ENCODE measurements at regions not wholly inside any gene's neighbourhood (a gene's known extent, or its start where the extent isn't known, plus 50 kb on each side); places are given as distances from the start of the nearest gene placed in this dataset.
"Not testable (repeated sequence)": the region's sequence is repeated elsewhere in the genome, so short reads cannot be mapped to it uniquely, and the experiment has no call there.

DNA sequence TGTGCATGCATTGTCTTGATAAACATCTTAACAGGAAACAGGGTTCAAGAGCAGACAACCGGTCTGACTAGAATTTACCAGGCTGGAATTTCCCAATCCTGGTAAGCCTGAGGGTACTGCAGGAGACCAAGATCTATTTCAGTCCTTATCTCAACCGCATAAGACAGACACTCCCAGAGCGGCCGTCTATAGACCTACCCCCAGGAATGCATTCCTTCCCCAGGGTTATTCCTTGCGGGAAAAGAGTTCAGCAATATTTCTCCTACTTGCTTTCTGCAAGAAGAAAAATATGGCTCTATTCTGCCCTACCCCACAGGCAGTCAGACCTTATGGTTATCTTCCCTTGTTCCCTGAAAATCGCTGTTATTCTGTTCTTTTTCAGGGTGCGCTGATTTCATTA is 65.1 kb upstream of the CAPZB start:
- H3K4me2 ChIP-seq; H2AFZ ChIP-seq (ENCODE audit: low read depth); H3K27me3 ChIP-seq (ENCODE audit: insufficient read depth); H3K4me3 ChIP-seq (ENCODE audit: low read depth in 2 of 2, low read length in 1 of 2); H4K20me1 ChIP-seq (ENCODE audit: insufficient read depth); CTCF ChIA-PET; H3K9me3 ChIP-seq; DNase-seq; H3F3A ChIP-seq (replicated peaks; ENCODE audit: insufficient read depth); POLR2A ChIA-PET; H3K79me2 ChIP-seq (ENCODE audit: insufficient read depth); H3K27ac ChIP-seq (ENCODE audit: low read depth in 2 of 2, low read length in 1 of 2); H3K9me2 ChIP-seq; H3K9ac ChIP-seq; H3K4me1 ChIP-seq (ENCODE audit: control insufficient read depth in 1 of 2, insufficient read depth in 2 of 2, low read depth in 1 of 2, low read length in 1 of 2); H3K36me3 ChIP-seq (replicated peaks in 1 of 2; ENCODE audit: control insufficient read depth in 1 of 2, insufficient read depth in 2 of 2, low read length in 1 of 2): not testable (repeated sequence)
- WGBS (ENCODE audit: low lambda C conversion rate), result 33% methylated on average over 7 of the region's 7 CpGs

DNA sequence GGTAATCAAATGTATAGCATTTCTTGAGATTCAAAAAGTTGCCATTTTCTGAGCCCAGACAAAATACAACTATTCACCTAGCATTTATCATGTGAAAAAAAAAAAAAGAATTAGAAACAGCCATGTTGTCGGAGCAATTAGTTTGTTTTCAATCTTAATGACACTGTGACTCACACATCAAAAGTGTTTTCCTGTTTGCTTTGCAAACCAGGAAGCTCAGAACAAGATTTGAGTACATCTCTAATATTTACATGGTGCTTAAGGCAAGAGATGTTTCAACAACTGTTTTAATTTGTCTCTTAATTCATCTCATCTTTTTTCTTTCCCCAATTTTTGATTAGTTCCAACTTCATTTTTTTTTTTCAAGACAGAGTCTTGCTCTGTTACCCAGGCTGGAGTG is 62.5 kb upstream of the CAPZB start:
- 67% methylated on average over 1 of the region's 1 CpG for WGBS (ENCODE audit: low lambda C conversion rate)
- DNase-seq, result no peak
- Histone ChIP-seq H2AFZ (ENCODE audit: low read depth) (no peak overlapping the region), H3F3A (replicated peaks; ENCODE audit: insufficient read depth) (no peaks in the 10 kb centered on the region), H3K4me1 (ENCODE audit: control insufficient read depth in 1 of 2, insufficient read depth in 2 of 2, low read depth in 1 of 2, low read length in 1 of 2) (no peaks in the 10 kb centered on the region; a peak in 1 of 4 replicates), H3K36me3 (replicated peaks in 1 of 2; ENCODE audit: control insufficient read depth in 1 of 2, insufficient read depth in 2 of 2, low read length in 1 of 2) (no peaks in the 10 kb centered on the region), H4K20me1 (ENCODE audit: insufficient read depth) (no peaks in the 10 kb centered on the region), H3K4me3 (ENCODE audit: low read depth in 2 of 2, low read length in 1 of 2) (no peak overlapping the region), H3K27me3 (ENCODE audit: insufficient read depth) (no peaks in the 10 kb centered on the region), H3K79me2 (ENCODE audit: insufficient read depth) (no peaks in the 10 kb centered on the region), H3K9me2 (no peaks in the 10 kb centered on the region), H3K9ac (no peak overlapping the region), H3K9me3 (no peaks in the 10 kb centered on the region), H3K27ac (ENCODE audit: low read depth in 2 of 2, low read length in 1 of 2) (no peak overlapping the region), H3K4me2 (no peak overlapping the region)
- CTCF ChIA-PET, result interaction anchor here (1.0 kb wide), 1 partner anchor 41 kb away, joined by 3 read pairs; no protein-coding TSS in a partner anchor
- POLR2A ChIA-PET, result no interaction called here
- TF ChIP-seq FOXM1 (IDR thresholded peaks at IDR 0.05; ENCODE audit: low read depth) (no peak), YY1 (IDR thresholded peaks at IDR 0.05; ENCODE audit: low read depth) (no peak), SMC3 (IDR thresholded peaks at IDR 0.05; ENCODE audit: low read depth, low read length) (no peak), RCOR1 (IDR thresholded peaks at IDR 0.05; ENCODE audit: low read length) (no peak), NFIC (IDR thresholded peaks at IDR 0.05; ENCODE audit: borderline replicate concordance) (no peak), SIN3A (IDR thresholded peaks at IDR 0.05; ENCODE audit: borderline replicate concordance, low read depth, low read length) (no peak), FOXJ3 (CRISPR knock-in tag; IDR thresholded peaks at IDR 0.05) (no peak), MXI1 (IDR thresholded peaks at IDR 0.05; ENCODE audit: low read depth, low read length) (no peak), ELF1 (IDR thresholded peaks at IDR 0.05) (no peak), RFX5 (IDR thresholded peaks at IDR 0.05; ENCODE audit: low read length) (no peak), JUND (IDR thresholded peaks at IDR 0.05) (no peak), EZH2phosphoT487 (IDR thresholded peaks at IDR 0.05; ENCODE audit: borderline replicate concordance, low read depth) (no peak), EP300 (IDR thresholded peaks at IDR 0.05; ENCODE audit: borderline replicate concordance in 1 of 2, low read depth in 1 of 2, low read length in 1 of 2) (no peak), GATA2 (CRISPR knock-in tag; IDR thresholded peaks at IDR 0.05) (no peak)
- TF ChIP-seq, protein P1, sequence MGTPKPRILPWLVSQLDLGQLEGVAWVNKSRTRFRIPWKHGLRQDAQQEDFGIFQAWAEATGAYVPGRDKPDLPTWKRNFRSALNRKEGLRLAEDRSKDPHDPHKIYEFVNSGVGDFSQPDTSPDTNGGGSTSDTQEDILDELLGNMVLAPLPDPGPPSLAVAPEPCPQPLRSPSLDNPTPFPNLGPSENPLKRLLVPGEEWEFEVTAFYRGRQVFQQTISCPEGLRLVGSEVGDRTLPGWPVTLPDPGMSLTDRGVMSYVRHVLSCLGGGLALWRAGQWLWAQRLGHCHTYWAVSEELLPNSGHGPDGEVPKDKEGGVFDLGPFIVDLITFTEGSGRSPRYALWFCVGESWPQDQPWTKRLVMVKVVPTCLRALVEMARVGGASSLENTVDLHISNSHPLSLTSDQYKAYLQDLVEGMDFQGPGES (IDR thresholded peaks at IDR 0.05; ENCODE audit: low read depth, low read length), result no peak
- TF ChIP-seq, protein P2, sequence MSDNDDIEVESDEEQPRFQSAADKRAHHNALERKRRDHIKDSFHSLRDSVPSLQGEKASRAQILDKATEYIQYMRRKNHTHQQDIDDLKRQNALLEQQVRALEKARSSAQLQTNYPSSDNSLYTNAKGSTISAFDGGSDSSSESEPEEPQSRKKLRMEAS (IDR thresholded peaks at IDR 0.05; ENCODE audit: low read depth), result no peak
- TF ChIP-seq, protein P3, sequence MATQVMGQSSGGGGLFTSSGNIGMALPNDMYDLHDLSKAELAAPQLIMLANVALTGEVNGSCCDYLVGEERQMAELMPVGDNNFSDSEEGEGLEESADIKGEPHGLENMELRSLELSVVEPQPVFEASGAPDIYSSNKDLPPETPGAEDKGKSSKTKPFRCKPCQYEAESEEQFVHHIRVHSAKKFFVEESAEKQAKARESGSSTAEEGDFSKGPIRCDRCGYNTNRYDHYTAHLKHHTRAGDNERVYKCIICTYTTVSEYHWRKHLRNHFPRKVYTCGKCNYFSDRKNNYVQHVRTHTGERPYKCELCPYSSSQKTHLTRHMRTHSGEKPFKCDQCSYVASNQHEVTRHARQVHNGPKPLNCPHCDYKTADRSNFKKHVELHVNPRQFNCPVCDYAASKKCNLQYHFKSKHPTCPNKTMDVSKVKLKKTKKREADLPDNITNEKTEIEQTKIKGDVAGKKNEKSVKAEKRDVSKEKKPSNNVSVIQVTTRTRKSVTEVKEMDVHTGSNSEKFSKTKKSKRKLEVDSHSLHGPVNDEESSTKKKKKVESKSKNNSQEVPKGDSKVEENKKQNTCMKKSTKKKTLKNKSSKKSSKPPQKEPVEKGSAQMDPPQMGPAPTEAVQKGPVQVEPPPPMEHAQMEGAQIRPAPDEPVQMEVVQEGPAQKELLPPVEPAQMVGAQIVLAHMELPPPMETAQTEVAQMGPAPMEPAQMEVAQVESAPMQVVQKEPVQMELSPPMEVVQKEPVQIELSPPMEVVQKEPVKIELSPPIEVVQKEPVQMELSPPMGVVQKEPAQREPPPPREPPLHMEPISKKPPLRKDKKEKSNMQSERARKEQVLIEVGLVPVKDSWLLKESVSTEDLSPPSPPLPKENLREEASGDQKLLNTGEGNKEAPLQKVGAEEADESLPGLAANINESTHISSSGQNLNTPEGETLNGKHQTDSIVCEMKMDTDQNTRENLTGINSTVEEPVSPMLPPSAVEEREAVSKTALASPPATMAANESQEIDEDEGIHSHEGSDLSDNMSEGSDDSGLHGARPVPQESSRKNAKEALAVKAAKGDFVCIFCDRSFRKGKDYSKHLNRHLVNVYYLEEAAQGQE (IDR thresholded peaks at IDR 0.05; ENCODE audit: low read depth, low read length), result no peak
